HG02840 (cell line): ENCODE measurements at regions not wholly inside any gene's neighbourhood (a gene's known extent, or its start where the extent isn't known, plus 50 kb on each side); places are given as distances from the start of the nearest gene placed in this dataset.
"Not testable (repeated sequence)": the region's sequence is repeated elsewhere in the genome, so short reads cannot be mapped to it uniquely, and the experiment has no call there.

Experiments used
- ATAC-seq: cut with Tn5 transposase; IDR thresholded peaks from one replicate; pipeline ENCODE4 v1.9.1; 2021; ENCODE audit warnings: mild to moderate bottlenecking, moderate library complexity, moderate number of reproducible peaks; ENCODE audit not compliant: unreplicated experiment, low FRiP score

GRCh38 chr20:22045956-22046507 lies 340.6 kb downstream of the PAX1 start:
- ATAC-seq: not testable (repeated sequence)

GRCh38 chr20:22027423-22027822 lies 322.0 kb downstream of the PAX1 start:
- ATAC-seq: no peak

GRCh38 chr20:22020201-22020600 lies 314.7 kb downstream of the PAX1 start:
- ATAC-seq: no peak

GRCh38 chr20:22008456-22008855 lies 303.0 kb downstream of the PAX1 start:
- ATAC-seq: no peak

- no peak for ATAC-seq
Measured at GRCh38 chr20:22006306-22006705, 300.8 kb downstream of the PAX1 start.

- ATAC-seq: no peak
Measured at GRCh38 chr20:22005535-22005934, 300.1 kb downstream of the PAX1 start.

GRCh38 chr20:22004946-22005345 lies 299.5 kb downstream of the PAX1 start:
- no peak for ATAC-seq

- no peak for ATAC-seq
Measured at GRCh38 chr20:22003680-22004079, 298.2 kb downstream of the PAX1 start.

- no peak for ATAC-seq
Measured at GRCh38 chr20:22001886-22002285, 296.4 kb downstream of the PAX1 start.

- ATAC-seq: no peak
Measured at GRCh38 chr20:21995461-21995860, 290.0 kb downstream of the PAX1 start.

- no peak for ATAC-seq
Measured at GRCh38 chr20:21994203-21994602, 288.7 kb downstream of the PAX1 start.

GRCh38 chr20:21982559-21982958 lies 277.1 kb downstream of the PAX1 start:
- ATAC-seq: no peak

- ATAC-seq: no peak
Measured at GRCh38 chr20:21981597-21982344, 276.3 kb downstream of the PAX1 start.

- no peak for ATAC-seq
Measured at GRCh38 chr20:21981179-21981578, 275.7 kb downstream of the PAX1 start.

- ATAC-seq: no peak
Measured at GRCh38 chr20:21971436-21971835, 266.0 kb downstream of the PAX1 start.

GRCh38 chr20:21968486-21968885 lies 263.0 kb downstream of the PAX1 start:
- no peak for ATAC-seq

- ATAC-seq: no peak
Measured at GRCh38 chr20:21967481-21967880, 262.0 kb downstream of the PAX1 start.

- no peak for ATAC-seq
Measured at GRCh38 chr20:21956591-21956990, 251.1 kb downstream of the PAX1 start.

- no peak for ATAC-seq
Measured at GRCh38 chr20:21947406-21947805, 241.9 kb downstream of the PAX1 start.

GRCh38 chr20:21944227-21944626 lies 238.8 kb downstream of the PAX1 start:
- ATAC-seq: no peak

- no peak for ATAC-seq
Measured at GRCh38 chr20:21941941-21942805, 236.7 kb downstream of the PAX1 start.
